Stimulated activated naive CD8-positive, alpha-beta T cell treated with anti-CD3 and anti-CD28 coated beads, Interleukin-15, amount 100 ng/mL, for 72 hours (primary cell): ENCODE measurements at regions not wholly inside any gene's neighbourhood (a gene's known extent, or its start where the extent isn't known, plus 50 kb on each side); places are given as distances from the start of the nearest gene placed in this dataset.

ENCODE experiments used
- ATAC-seq: fragments of 150-1000 bp; cut with Tn5 transposase; 2 replicates; pipeline ENCODE4 v1.10.0; 2021; ENCODE audit warnings: mild to moderate bottlenecking, moderate library complexity
- DNase-seq, 2 donors: peaks; one replicate each; pipeline ENCODE4 v3.0.0; 2021 to 2022
- H3K27ac Mint-ChIP-seq, 2 donors: one replicate each; pipeline ENCODE4 v1.8.0; 2022; ENCODE audit warnings: mild to moderate bottlenecking in 2 of 2, mixed read lengths in 2 of 2, moderate library complexity in 2 of 2
- H3K27me3 Mint-ChIP-seq: one replicate; pipeline ENCODE4 v1.8.0; 2022; ENCODE audit warnings: mixed read lengths
- H3K4me1 Mint-ChIP-seq: one replicate; pipeline ENCODE4 v1.8.0; 2022; ENCODE audit warnings: mild to moderate bottlenecking, mixed read lengths
- H3K4me3 Mint-ChIP-seq, 2 donors: one replicate each; pipeline ENCODE4 v1.8.0; 2022; ENCODE audit warnings: mild to moderate bottlenecking in 2 of 2, mixed read lengths in 2 of 2, moderate library complexity in 1 of 2
- H3K9me3 Mint-ChIP-seq, 2 donors: one replicate each; pipeline ENCODE4 v1.8.0; 2022; ENCODE audit warnings: mixed read lengths in 2 of 2

DNA sequence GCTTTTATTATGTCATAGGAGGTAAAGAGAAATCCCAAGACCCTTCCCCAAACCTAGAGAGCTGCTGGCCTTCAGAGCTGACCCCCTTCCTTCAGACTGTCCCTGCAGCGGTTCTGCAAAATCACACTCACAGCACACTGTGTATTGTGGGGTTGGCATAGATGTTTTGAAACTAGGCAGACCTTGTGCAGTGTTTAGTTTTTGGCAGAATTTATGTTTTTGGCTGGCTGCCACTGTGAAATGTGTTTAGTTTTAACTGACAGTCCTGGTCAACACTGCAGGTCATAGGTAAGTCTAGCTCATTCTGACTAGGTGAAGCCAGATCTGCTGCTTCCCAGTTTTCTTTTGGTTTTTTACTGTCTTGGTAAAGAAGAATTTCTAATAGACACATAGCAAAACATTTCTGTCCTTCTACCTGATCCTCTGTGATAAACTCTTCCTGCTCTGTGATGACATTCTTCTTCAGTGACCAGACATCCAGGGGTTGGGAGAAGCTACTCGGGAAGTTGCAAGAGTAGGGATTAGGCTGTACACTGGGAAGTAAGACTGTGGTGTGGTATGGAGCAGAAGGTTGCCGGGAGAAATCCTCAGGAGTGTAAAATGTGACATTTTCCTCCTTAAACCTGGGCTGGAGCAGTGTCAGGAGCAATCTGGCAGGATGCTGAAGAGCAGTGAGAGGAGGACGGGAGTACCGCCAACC lies 209.6 kb upstream of the MCTP2 start:
- Mint-ChIP-seq H3K27ac (peak overlapping the region in 1 of 2 donors; percentile 77), H3K9me3 (no peaks in the 10 kb centered on the region), H3K4me1 (no peaks in the 10 kb centered on the region), H3K4me3 (no peak overlapping the region), H3K27me3 (peaks cover 13% of the 10 kb centered on the region)
- ATAC-seq (no peak), DNase-seq (no peak)

- DNase-seq, result no peak
- Mint-ChIP-seq H3K9me3 (no peaks in the 10 kb centered on the region), H3K4me1 (no peaks in the 10 kb centered on the region), H3K27ac (no peak overlapping the region), H3K27me3 (peaks cover 13% of the 10 kb centered on the region), H3K4me3 (no peak overlapping the region)
- ATAC-seq, result no peak
These were observed 212.3 kb upstream of the MCTP2 start for GRCh38 chr15:94019062-94019461.

DNA sequence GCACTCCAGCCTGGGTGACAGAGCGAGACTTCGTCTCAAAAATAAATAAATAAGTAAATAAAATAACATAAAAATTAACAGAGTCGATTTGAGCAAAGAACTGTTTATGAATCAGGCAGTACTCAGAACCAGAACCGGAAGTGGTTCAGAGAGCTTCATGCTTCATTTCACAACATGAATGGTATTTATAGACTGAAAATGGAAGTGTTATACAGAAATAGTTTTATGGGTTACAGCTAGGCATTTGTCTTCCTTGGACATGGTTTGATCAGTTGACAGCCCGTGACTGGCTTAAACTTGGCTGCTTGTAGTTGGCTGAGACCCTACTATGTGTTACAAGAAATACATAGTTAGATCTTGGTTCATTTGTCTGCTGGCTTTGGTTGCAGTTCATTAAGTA lies 216.0 kb upstream of the MCTP2 start:
- Mint-ChIP-seq H3K4me1 (no peaks in the 10 kb centered on the region), H3K27ac (no peak overlapping the region), H3K4me3 (no peak overlapping the region), H3K27me3 (no peaks in the 10 kb centered on the region), H3K9me3 (no peaks in the 10 kb centered on the region)
- DNase-seq (no peak), ATAC-seq (no peak)

- Mint-ChIP-seq H3K27me3 (peaks cover 11% of the 10 kb centered on the region), H3K4me1 (no peaks in the 10 kb centered on the region), H3K4me3 (no peak overlapping the region), H3K27ac (no peak overlapping the region), H3K9me3 (no peaks in the 10 kb centered on the region)
- DNase-seq (no peak), ATAC-seq (no peak)
These were observed 223.0 kb upstream of the MCTP2 start for GRCh38 chr15:94008104-94009074.

GRCh38 chr15:94004697-94005096 lies 226.7 kb upstream of the MCTP2 start:
- Mint-ChIP-seq H3K27ac (no peak overlapping the region), H3K4me1 (no peaks in the 10 kb centered on the region), H3K9me3 (no peaks in the 10 kb centered on the region), H3K4me3 (no peak overlapping the region), H3K27me3 (peaks cover 11% of the 10 kb centered on the region)
- DNase-seq, result no peak
- ATAC-seq, result no peak

- no peak for ATAC-seq
These were observed 229.3 kb upstream of the MCTP2 start for GRCh38 chr15:94002041-94002440.

GRCh38 chr15:94001255-94001801 lies 230.0 kb upstream of the MCTP2 start:
- no peak overlapping the region for H3K4me3 Mint-ChIP-seq
- H3K27ac Mint-ChIP-seq, result no peak overlapping the region
- no peaks in the 10 kb centered on the region for H3K9me3 Mint-ChIP-seq
- H3K4me1 Mint-ChIP-seq, result no peaks in the 10 kb centered on the region
- ATAC-seq (no peak), DNase-seq (no peak)
- H3K27me3 Mint-ChIP-seq, result no peaks in the 10 kb centered on the region

More at GRCh38 chr15:94002041-94002440, 229.3 kb upstream of the MCTP2 start:
- no peak for DNase-seq
- Mint-ChIP-seq H3K27me3 (no peaks in the 10 kb centered on the region), H3K9me3 (no peaks in the 10 kb centered on the region), H3K4me3 (no peak overlapping the region), H3K4me1 (no peaks in the 10 kb centered on the region), H3K27ac (no peak overlapping the region)

GRCh38 chr15:94000606-94001005 lies 230.8 kb upstream of the MCTP2 start:
- no peak overlapping the region for H3K4me3 Mint-ChIP-seq
- no peaks in the 10 kb centered on the region for H3K9me3 Mint-ChIP-seq
- H3K27ac Mint-ChIP-seq, result no peak overlapping the region
- no peaks in the 10 kb centered on the region for H3K27me3 Mint-ChIP-seq
- no peak for DNase-seq
- ATAC-seq, result no peak
- H3K4me1 Mint-ChIP-seq, result no peaks in the 10 kb centered on the region

GRCh38 chr15:93997071-93997658 lies 234.2 kb upstream of the MCTP2 start:
- H3K27me3 Mint-ChIP-seq, result no peaks in the 10 kb centered on the region
- no peak for ATAC-seq
- H3K9me3 Mint-ChIP-seq, result no peaks in the 10 kb centered on the region
- no peak overlapping the region for H3K4me3 Mint-ChIP-seq
- H3K27ac Mint-ChIP-seq, result no peak overlapping the region
- H3K4me1 Mint-ChIP-seq, result no peaks in the 10 kb centered on the region
- no peak for DNase-seq

DNA sequence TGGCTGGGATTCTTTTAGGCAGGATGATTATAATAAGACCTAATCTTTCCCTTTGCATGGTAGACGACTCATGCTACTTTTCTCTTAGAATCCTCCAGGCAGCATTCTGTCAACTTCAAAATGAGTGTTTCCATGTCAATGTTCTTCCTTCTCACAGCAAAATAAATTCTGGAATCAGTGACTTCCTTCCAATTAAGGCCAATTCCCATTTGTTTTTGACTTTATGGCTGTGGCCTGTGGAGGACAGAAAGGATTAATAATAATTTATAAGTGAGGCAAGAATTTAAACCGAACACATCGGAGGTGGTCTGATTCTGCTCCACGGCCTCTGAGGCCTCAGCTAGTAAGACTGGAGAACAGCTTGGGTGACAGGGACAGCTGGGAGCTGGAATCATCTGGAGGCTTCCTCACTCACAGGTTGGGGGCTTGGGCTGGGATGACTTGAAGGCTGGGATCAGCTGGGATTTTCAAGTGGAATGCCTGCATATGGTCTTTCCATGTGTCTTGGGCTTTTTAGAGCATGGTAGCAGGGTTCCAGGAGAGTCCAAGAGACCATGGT lies 241.8 kb upstream of the MCTP2 start:
- DNase-seq, result no peak
- Mint-ChIP-seq H3K4me3 (no peak overlapping the region), H3K27ac (no peak overlapping the region), H3K4me1 (peaks cover 11% of the 10 kb centered on the region), H3K9me3 (no peaks in the 10 kb centered on the region), H3K27me3 (peaks cover 1% of the 10 kb centered on the region)
- no peak for ATAC-seq

- ATAC-seq, result peak; percentile 95
- peak in 1 of 2 donors; percentile 66 for DNase-seq
- Mint-ChIP-seq H3K27me3 (peaks cover 8% of the 10 kb centered on the region), H3K4me3 (no peak overlapping the region), H3K4me1 (peaks cover 11% of the 10 kb centered on the region), H3K9me3 (no peaks in the 10 kb centered on the region), H3K27ac (peak overlapping the region in 1 of 2 donors; percentile 19)
These were observed 244.3 kb upstream of the MCTP2 start for GRCh38 chr15:93987068-93987467.

DNA sequence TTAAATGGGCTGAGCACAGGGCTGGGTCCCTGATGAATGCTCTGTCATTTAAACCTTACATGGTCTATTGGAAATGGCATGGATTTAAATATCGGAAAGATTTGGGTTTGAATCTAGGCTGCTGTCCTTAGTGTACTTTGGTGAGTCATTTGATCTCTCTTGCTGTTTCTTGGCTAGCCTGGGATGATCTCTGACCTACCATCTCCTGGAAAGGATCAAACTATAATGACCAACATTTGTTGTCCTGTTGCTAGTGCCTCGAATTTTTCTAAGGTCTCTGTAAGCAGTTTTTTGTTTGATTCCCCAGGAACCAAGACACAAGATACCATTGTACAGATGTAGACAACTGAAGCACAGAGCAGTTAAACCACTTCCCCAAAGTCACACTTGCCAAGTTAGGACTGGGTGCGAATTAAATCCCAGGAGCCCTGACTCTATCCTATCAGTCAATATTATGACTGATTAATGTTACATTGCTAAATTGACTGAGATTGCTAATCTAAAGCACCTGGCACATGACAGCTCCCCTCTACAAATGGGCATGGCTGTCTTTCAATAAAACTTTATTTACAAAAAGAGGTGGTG lies 244.9 kb upstream of the MCTP2 start:
- Mint-ChIP-seq H3K4me3 (no peak overlapping the region), H3K27ac (peak overlapping the region in 1 of 2 donors; percentile 47)

GRCh38 chr15:93985925-93986324 lies 245.4 kb upstream of the MCTP2 start:
- DNase-seq (no peak), ATAC-seq (no peak)
- peaks cover 8% of the 10 kb centered on the region for H3K27me3 Mint-ChIP-seq
- H3K4me3 Mint-ChIP-seq, result no peak overlapping the region
- peaks cover 11% of the 10 kb centered on the region for H3K4me1 Mint-ChIP-seq
- H3K9me3 Mint-ChIP-seq, result no peaks in the 10 kb centered on the region
- H3K27ac Mint-ChIP-seq, result peak overlapping the region in 1 of 2 donors; percentile 10

More for the DNA sequence above, 244.9 kb upstream of the MCTP2 start:
- ATAC-seq (no peak), DNase-seq (no peak)
- Mint-ChIP-seq H3K9me3 (no peaks in the 10 kb centered on the region), H3K27me3 (peaks cover 8% of the 10 kb centered on the region), H3K4me1 (peaks cover 11% of the 10 kb centered on the region)

DNA sequence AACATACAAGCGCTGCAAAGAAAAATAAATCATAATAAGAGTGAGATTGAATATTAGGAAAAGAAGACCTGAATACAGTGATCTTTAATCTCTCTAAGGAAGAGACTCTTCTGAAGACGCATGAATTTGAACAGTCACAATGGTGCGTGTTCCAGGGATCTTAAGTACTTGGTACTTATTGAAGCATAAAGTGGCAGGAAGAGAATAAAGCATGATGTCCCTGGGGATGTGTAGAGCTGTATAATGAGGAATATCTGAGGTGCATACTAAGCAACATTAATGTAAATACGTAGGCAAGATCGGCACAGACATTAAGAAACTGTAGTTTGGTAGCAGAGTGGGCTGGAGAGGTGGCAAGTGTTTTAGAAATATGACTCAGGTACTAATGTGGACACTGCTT lies 246.2 kb upstream of the MCTP2 start:
- DNase-seq (no peak), ATAC-seq (no peak)
- no peak overlapping the region for H3K4me3 Mint-ChIP-seq
- H3K4me1 Mint-ChIP-seq, result peaks cover 11% of the 10 kb centered on the region
- peaks cover 8% of the 10 kb centered on the region for H3K27me3 Mint-ChIP-seq
- H3K27ac Mint-ChIP-seq, result no peak overlapping the region
- no peaks in the 10 kb centered on the region for H3K9me3 Mint-ChIP-seq

- Mint-ChIP-seq H3K4me3 (no peak overlapping the region), H3K4me1 (peaks cover 11% of the 10 kb centered on the region), H3K27me3 (peaks cover 8% of the 10 kb centered on the region), H3K27ac (no peak overlapping the region), H3K9me3 (no peaks in the 10 kb centered on the region)
- DNase-seq (no peak), ATAC-seq (no peak)
These were observed 247.8 kb upstream of the MCTP2 start for GRCh38 chr15:93983526-93983925.
